Esophagus squamous epithelium (tissue), 5 donors: ENCODE measurements at regions not wholly inside any gene's neighbourhood (a gene's known extent, or its start where the extent isn't known, plus 50 kb on each side); places are given as distances from the start of the nearest gene placed in this dataset.

Experiments used
- DNase-seq: peaks from one replicate; lab custom pipeline; 2025; lab: John Stamatoyannopoulos, UW
- H3K27ac ChIP-seq, 4 donors: fragments of 200-600 bp; sonication (generic); one replicate each; pipeline ENCODE4 v1.5.1; 2016 to 2019; ENCODE audit warnings: mild to moderate bottlenecking in 1 of 4
- H3K27me3 ChIP-seq, 4 donors: fragments of 200-600 bp; sonication (generic); 1 replicate in 3 of 4; 2 replicates in 1 of 4; pipeline versions ENCODE4 v1.5.1 to v1.6.0; 2017 to 2021; ENCODE audit warnings: antibody characterized with exemption in 1 of 4
- H3K36me3 ChIP-seq, 3 donors: fragments of 200-600 bp; sonication (generic); one replicate each; pipeline ENCODE4 v1.5.1; 2016 to 2019
- H3K4me1 ChIP-seq, 3 donors: fragments of 200-600 bp; sonication (generic); one replicate each; pipeline ENCODE4 v1.5.1; 2017 to 2019
- H3K4me3 ChIP-seq, 4 donors: fragments of 200-600 bp; sonication (generic); 1 replicate in 3 of 4; 2 replicates in 1 of 4; pipeline ENCODE4 v1.5.1; 2016 to 2019; ENCODE audit warnings: mild to moderate bottlenecking in 2 of 4, moderate library complexity in 1 of 4
- H3K9me3 ChIP-seq, 3 donors: fragments of 200-600 bp; sonication (generic); one replicate each; pipeline ENCODE4 v1.5.1; 2016 to 2019
- POLR2A ChIP-seq, 4 donors: fragments of 450-650 bp; IDR thresholded peaks; one replicate each; pipeline ENCODE4 v1.6.1; 2017; ENCODE audit warnings: antibody characterized with exemption in 4 of 4, mild to moderate bottlenecking in 4 of 4, moderate library complexity in 3 of 4
- WGBS, 2 donors: methylation state at CpG; one replicate each; pipeline ENCODE4 v1.1.5; 2018; 5-methylcytosine and 5-hydroxymethylcytosine counted together
- intact Hi-C: fragments of 100-400 bp; cut with DNase I; formaldehyde crosslinking; loops from one replicate; pipeline ENCODE4 v1.15.0; 2022
- TF ChIP-seq, protein P1 (sequence below), 6 experiments: fragments of 450-650 bp in 4 of 6; fragments of 200-600 bp in 2 of 6; sonication (generic) in 2 of 6; IDR thresholded peaks; one replicate each; pipeline ENCODE4 v1.5.1; 2016 to 2019; ENCODE audit warnings: antibody characterized with exemption in 6 of 6, mild to moderate bottlenecking in 4 of 6, moderate library complexity in 4 of 6
- donor health status: DM: yes; HTN: yes; CAD: no.

DNA sequence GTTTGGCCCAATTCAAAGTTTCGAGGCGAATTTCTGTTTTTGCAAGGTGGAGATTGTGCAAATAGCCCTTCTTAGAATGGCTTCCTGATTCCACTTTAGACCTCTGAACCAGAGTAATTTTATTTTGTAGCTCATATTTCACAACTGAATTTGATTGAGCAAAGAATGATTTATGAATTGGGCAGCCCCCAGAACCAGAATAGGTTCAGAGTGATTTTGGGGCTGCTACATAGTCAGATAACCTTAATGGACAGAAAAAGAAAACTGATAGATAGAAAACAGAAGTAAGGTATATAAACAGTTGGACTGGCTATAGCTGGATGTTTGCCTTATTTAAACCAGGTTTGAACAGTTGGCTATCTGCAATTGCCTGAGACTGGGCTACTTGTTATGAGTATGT, 156.6 kb downstream of the YIPF5 start:
- no peaks in the 10 kb centered on the region for H3K9me3 ChIP-seq
- peaks cover 0 to 6% (median 0%) of the 10 kb centered on the region in 4 donors for H3K27me3 ChIP-seq
- intact Hi-C loops: no loop called here
- TF ChIP-seq, protein P1, sequence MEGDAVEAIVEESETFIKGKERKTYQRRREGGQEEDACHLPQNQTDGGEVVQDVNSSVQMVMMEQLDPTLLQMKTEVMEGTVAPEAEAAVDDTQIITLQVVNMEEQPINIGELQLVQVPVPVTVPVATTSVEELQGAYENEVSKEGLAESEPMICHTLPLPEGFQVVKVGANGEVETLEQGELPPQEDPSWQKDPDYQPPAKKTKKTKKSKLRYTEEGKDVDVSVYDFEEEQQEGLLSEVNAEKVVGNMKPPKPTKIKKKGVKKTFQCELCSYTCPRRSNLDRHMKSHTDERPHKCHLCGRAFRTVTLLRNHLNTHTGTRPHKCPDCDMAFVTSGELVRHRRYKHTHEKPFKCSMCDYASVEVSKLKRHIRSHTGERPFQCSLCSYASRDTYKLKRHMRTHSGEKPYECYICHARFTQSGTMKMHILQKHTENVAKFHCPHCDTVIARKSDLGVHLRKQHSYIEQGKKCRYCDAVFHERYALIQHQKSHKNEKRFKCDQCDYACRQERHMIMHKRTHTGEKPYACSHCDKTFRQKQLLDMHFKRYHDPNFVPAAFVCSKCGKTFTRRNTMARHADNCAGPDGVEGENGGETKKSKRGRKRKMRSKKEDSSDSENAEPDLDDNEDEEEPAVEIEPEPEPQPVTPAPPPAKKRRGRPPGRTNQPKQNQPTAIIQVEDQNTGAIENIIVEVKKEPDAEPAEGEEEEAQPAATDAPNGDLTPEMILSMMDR (IDR thresholded peaks at IDR 0.05): no peak
- no peak for TF ChIP-seq POLR2A (IDR thresholded peaks at IDR 0.05)
- 65 to 97% methylated on average over 2 of the region's 2 CpGs for WGBS, 2 donors
- no peaks in the 10 kb centered on the region for H3K36me3 ChIP-seq
- H3K4me3 ChIP-seq: no peak overlapping the region
- no peak for DNase-seq
- H3K4me1 ChIP-seq: no peaks in the 10 kb centered on the region
- H3K27ac ChIP-seq: no peak overlapping the region

GRCh38 chr5:144015961-144016360, 154.5 kb downstream of the YIPF5 start:
- Histone ChIP-seq H3K27me3 (peaks cover 0 to 6% (median 0%) of the 10 kb centered on the region in 4 donors), H3K27ac (no peak overlapping the region), H3K4me1 (no peaks in the 10 kb centered on the region), H3K9me3 (no peaks in the 10 kb centered on the region), H3K4me3 (no peak overlapping the region), H3K36me3 (no peaks in the 10 kb centered on the region)
- TF ChIP-seq POLR2A (IDR thresholded peaks at IDR 0.05): no peak
- TF ChIP-seq, protein P1 (IDR thresholded peaks at IDR 0.05): no peak
- DNase-seq: no peak
- intact Hi-C loops: no loop called here
- WGBS, 2 donors: 49 to 55% methylated on average over 3 of the region's 3 CpGs

DNA sequence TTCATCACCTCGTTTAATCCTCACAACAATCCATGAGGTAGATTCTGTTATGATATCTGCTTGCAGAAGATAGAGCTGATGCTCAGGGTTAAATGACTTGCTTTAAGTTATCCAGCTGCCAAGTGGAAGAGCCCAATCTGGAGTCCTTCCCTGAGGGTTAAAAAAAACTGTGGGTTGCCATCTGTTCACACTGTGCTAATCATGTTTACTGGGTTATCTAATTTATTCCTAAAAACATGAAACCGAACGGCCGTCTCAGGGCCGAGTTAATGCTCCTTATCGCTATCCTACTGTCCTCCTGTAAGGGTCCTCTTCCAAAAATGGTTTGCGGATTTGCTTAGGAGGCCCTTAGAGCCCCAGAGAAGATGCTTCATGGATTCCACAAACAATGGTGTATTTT, 153.3 kb downstream of the YIPF5 start:
- no peak for DNase-seq
- H3K27ac ChIP-seq: no peak overlapping the region
- 85 to 89% methylated on average over 7 of the region's 7 CpGs for whole genome bisulfite sequencing, 2 donors
- TF ChIP-seq, protein P1 (IDR thresholded peaks at IDR 0.05): no peak
- intact Hi-C loops: no loop called here
- H3K36me3 ChIP-seq: no peaks in the 10 kb centered on the region
- H3K4me3 ChIP-seq: no peak overlapping the region
- peaks cover 0 to 6% (median 0%) of the 10 kb centered on the region in 4 donors for H3K27me3 ChIP-seq
- H3K4me1 ChIP-seq: no peaks in the 10 kb centered on the region
- no peaks in the 10 kb centered on the region for H3K9me3 ChIP-seq

- WGBS, 2 donors: 74 to 85% methylated on average over 6 of the region's 6 CpGs
- no peaks in the 10 kb centered on the region for H3K36me3 ChIP-seq
- intact Hi-C loops: no loop called here
- TF ChIP-seq, protein P1 (IDR thresholded peaks at IDR 0.05): no peak
- TF ChIP-seq POLR2A (IDR thresholded peaks at IDR 0.05): no peak
- no peaks in the 10 kb centered on the region for H3K9me3 ChIP-seq
- H3K4me3 ChIP-seq: no peak overlapping the region
- no peak for DNase-seq
- H3K27me3 ChIP-seq: peaks cover 0 to 6% (median 0%) of the 10 kb centered on the region in 4 donors
- H3K27ac ChIP-seq: no peak overlapping the region
- H3K4me1 ChIP-seq: no peaks in the 10 kb centered on the region
Measured at GRCh38 chr5:144017631-144018030, 152.8 kb downstream of the YIPF5 start.

GRCh38 chr5:144024090-144024489, 146.4 kb downstream of the YIPF5 start:
- Histone ChIP-seq H3K9me3 (no peaks in the 10 kb centered on the region), H3K27ac (no peak overlapping the region), H3K4me1 (peaks cover 0 to 15% (median 0%) of the 10 kb centered on the region in 3 donors), H3K27me3 (no peaks in the 10 kb centered on the region), H3K4me3 (no peak overlapping the region), H3K36me3 (no peaks in the 10 kb centered on the region)
- intact Hi-C loops: no loop called here
- WGBS, 2 donors: 92 to 94% methylated on average over 1 of the region's 1 CpG
- no peak for DNase-seq
- TF ChIP-seq, protein P1 (IDR thresholded peaks at IDR 0.05): no peak
- no peak for TF ChIP-seq POLR2A (IDR thresholded peaks at IDR 0.05)
